H1 (cell line): ENCODE measurements at regions not wholly inside any gene's neighbourhood (a gene's known extent, or its start where the extent isn't known, plus 50 kb on each side); places are given as distances from the start of the nearest gene placed in this dataset.

Experiments used
- CTCF ChIA-PET: fragments of 300-600 bp; sonication (Branson Sonifier 250); formaldehyde crosslinking; loops from one replicate; lab custom pipeline; 2021; ENCODE audit not compliant: partially characterized antibody; lab: Charles Lee
- POLR2A ChIA-PET: fragments of 300-600 bp; sonication (Branson Sonifier 250); formaldehyde crosslinking; loops from one replicate; lab custom pipeline; 2021; ENCODE audit warnings: inconsistent platforms; ENCODE audit not compliant: partially characterized antibody; lab: Charles Lee
- DNase-seq, 2 experiments: peaks; one replicate each; pipeline versions ENCODE4 v3.0.0 to v3.0.0-alpha.2; 2010 to 2022; ENCODE audit warnings: low spot score in 2 of 2, low read depth in 1 of 2, mixed read lengths in 1 of 2
- FAIRE-seq: peaks from 2 replicates; lab custom pipeline; 2011; peaks lifted over from hg19 to GRCh38; lab: Jason Lieb, UNC
- H2AFZ ChIP-seq: 2 replicates; pipeline ENCODE4 v1.8.1; 2012; ENCODE audit warnings: low read length, inconsistent platforms
- H2AK5ac ChIP-seq: 2 replicates; pipeline ENCODE4 v1.6.1; 2013; ENCODE audit warnings: low read depth, low read length
- H2BK120ac ChIP-seq: replicated peaks from 2 replicates; pipeline ENCODE3; 2013; ENCODE audit warnings: low read depth, low read length, inconsistent platforms
- H2BK12ac ChIP-seq: 2 replicates; pipeline ENCODE4 v1.6.1; 2013; ENCODE audit warnings: low read depth, low read length
- H2BK15ac ChIP-seq: 2 replicates; pipeline ENCODE4 v1.6.1; 2013; ENCODE audit warnings: low read length
- H2BK20ac ChIP-seq: 2 replicates; pipeline ENCODE4 v1.6.1; 2013; ENCODE audit warnings: low read length
- H2BK5ac ChIP-seq: 2 replicates; pipeline ENCODE4 v1.6.1; 2013; ENCODE audit warnings: low read depth, low read length
- H3K14ac ChIP-seq: 2 replicates; pipeline ENCODE4 v1.6.1; 2013; ENCODE audit warnings: inconsistent platforms; ENCODE audit not compliant: insufficient read length
- H3K18ac ChIP-seq: 2 replicates; pipeline ENCODE4 v1.6.1; 2013; ENCODE audit warnings: low read length; ENCODE audit errors: extremely low read depth
- H3K23ac ChIP-seq: 2 replicates; pipeline ENCODE4 v1.6.1; 2013; ENCODE audit warnings: inconsistent platforms; ENCODE audit not compliant: insufficient read length
- H3K23me2 ChIP-seq: 2 replicates; pipeline ENCODE4 v1.6.1; 2013; ENCODE audit warnings: low read depth, low read length
- H3K27ac ChIP-seq: 2 replicates; pipeline ENCODE4 v1.6.1; 2011; ENCODE audit warnings: low read depth, low read length, inconsistent platforms
- H3K27me3 ChIP-seq, 4 experiments: replicated peaks in 1 of 4; 1 replicate in 1 of 4; 2 replicates in 3 of 4; pipeline versions ENCODE4 v1.6.1 to v1.8.1; 2011 to 2013; ENCODE audit warnings: low read length in 3 of 4, mild to moderate bottlenecking in 3 of 4, inconsistent platforms in 2 of 4, mixed read lengths in 2 of 4, moderate library complexity in 1 of 4; ENCODE audit not compliant: control insufficient read depth in 3 of 4, insufficient read depth in 3 of 4; ENCODE audit errors: extremely low read depth in 1 of 4
- H3K36me3 ChIP-seq, 4 experiments: 2 replicates each; pipeline versions ENCODE4 v1.6.1 to v1.8.1; 2011 to 2013; ENCODE audit warnings: mild to moderate bottlenecking in 4 of 4, low read length in 3 of 4, moderate library complexity in 2 of 4, control low read depth in 1 of 4, inconsistent platforms in 1 of 4; ENCODE audit not compliant: insufficient read depth in 4 of 4, control insufficient read depth in 2 of 4
- H3K4ac ChIP-seq: replicated peaks from 2 replicates; pipeline ENCODE3; 2013; ENCODE audit warnings: low read length, low read depth, mixed read lengths, inconsistent platforms; ENCODE audit not compliant: insufficient read length
- H3K4me1 ChIP-seq, 4 experiments: replicated peaks in 1 of 4; 1 replicate in 1 of 4; 2 replicates in 3 of 4; pipeline versions ENCODE4 v1.6.1 to v1.8.1; 2011 to 2013; ENCODE audit warnings: low read length in 3 of 4, inconsistent platforms in 2 of 4, mixed read lengths in 1 of 4; ENCODE audit not compliant: insufficient read depth in 4 of 4, control insufficient read depth in 3 of 4
- H3K4me2 ChIP-seq, 2 experiments: 2 replicates each; pipeline versions ENCODE4 v1.6.1 to v1.8.1; 2011 to 2013; ENCODE audit warnings: low read depth in 2 of 2, low read length in 2 of 2, control low read depth in 1 of 2, inconsistent platforms in 1 of 2, mild to moderate bottlenecking in 1 of 2; ENCODE audit not compliant: insufficient read depth in 1 of 2
- H3K4me3 ChIP-seq, 4 experiments: fragments of 200-600, 300-600 bp in 1 of 4; sonication (generic), shearing (Covaris generic), sonication (Bioruptor Twin) in 1 of 4; 2 replicates each; pipeline versions ENCODE4 v1.5.1 to v1.8.1; 2011 to 2016; ENCODE audit warnings: low read length in 4 of 4, low read depth in 3 of 4, control low read depth in 2 of 4, inconsistent platforms in 2 of 4, mild to moderate bottlenecking in 2 of 4, mixed read lengths in 1 of 4, moderate library complexity in 1 of 4; ENCODE audit not compliant: insufficient read depth in 2 of 4; ENCODE audit errors: extremely low read depth in 1 of 4
- H3K56ac ChIP-seq: replicated peaks from 2 replicates; pipeline ENCODE3; 2013; ENCODE audit warnings: low read depth, mild to moderate bottlenecking, mixed read lengths, low read length, inconsistent platforms; ENCODE audit not compliant: insufficient read length
- H3K79me1 ChIP-seq: 2 replicates; pipeline ENCODE4 v1.6.1; 2013; ENCODE audit warnings: low read depth, low read length, control low read depth
- H3K79me2 ChIP-seq, 2 experiments: 2 replicates each; pipeline versions ENCODE4 v1.6.1 to v1.8.1; 2012 to 2013; ENCODE audit warnings: low read length in 2 of 2, mild to moderate bottlenecking in 2 of 2, inconsistent platforms in 1 of 2; ENCODE audit not compliant: insufficient read depth in 2 of 2, control insufficient read depth in 1 of 2
- H3K9ac ChIP-seq, 4 experiments: replicated peaks in 1 of 4; 1 replicate in 1 of 4; 2 replicates in 3 of 4; pipeline versions ENCODE4 v1.6.1 to v1.8.1; 2011 to 2013; ENCODE audit warnings: low read depth in 3 of 4, low read length in 3 of 4, control low read depth in 2 of 4, mild to moderate bottlenecking in 2 of 4, moderate library complexity in 2 of 4, inconsistent platforms in 1 of 4; ENCODE audit errors: extremely low read depth in 1 of 4
- H3K9me3 ChIP-seq, 2 experiments: 2 replicates each; pipeline versions ENCODE4 v1.6.1 to v1.8.1; 2012 to 2013; ENCODE audit warnings: mild to moderate bottlenecking in 2 of 2, moderate library complexity in 2 of 2, control low read depth in 1 of 2, inconsistent platforms in 1 of 2, low read depth in 1 of 2, low read length in 1 of 2, mixed read lengths in 1 of 2; ENCODE audit not compliant: insufficient read depth in 2 of 2
- H4K20me1 ChIP-seq, 2 experiments: replicated peaks in 1 of 2; 2 replicates each; pipeline versions ENCODE3 to v1.8.1; 2011 to 2013; ENCODE audit warnings: inconsistent platforms in 2 of 2, low read length in 2 of 2, mild to moderate bottlenecking in 1 of 2; ENCODE audit not compliant: insufficient read depth in 2 of 2, control insufficient read depth in 1 of 2
- H4K5ac ChIP-seq: 2 replicates; pipeline ENCODE4 v1.6.1; 2013; ENCODE audit warnings: low read length, low read depth, mixed read lengths, inconsistent platforms; ENCODE audit not compliant: insufficient read length
- H4K8ac ChIP-seq: 2 replicates; pipeline ENCODE4 v1.8.0; 2013; ENCODE audit warnings: mild to moderate bottlenecking, moderate library complexity, low read length, inconsistent platforms; ENCODE audit not compliant: insufficient read depth; ENCODE audit errors: extremely low read depth
- H4K91ac ChIP-seq: replicated peaks from 2 replicates; pipeline ENCODE3; 2013; ENCODE audit warnings: low read length, mixed read lengths, inconsistent platforms; ENCODE audit not compliant: insufficient read length
- EGR1 ChIP-seq: IDR thresholded peaks from 2 replicates; pipeline ENCODE4 v1.6.1; 2011; ENCODE audit warnings: low read depth, low read length, borderline replicate concordance
- EP300 ChIP-seq, 2 experiments: IDR thresholded peaks; 1 replicate in 1 of 2; 2 replicates in 1 of 2; pipeline ENCODE4 v1.6.1; 2011 to 2012; ENCODE audit warnings: low read depth in 2 of 2, low read length in 2 of 2, mild to moderate bottlenecking in 2 of 2, borderline replicate concordance in 1 of 2, inconsistent platforms in 1 of 2, moderate library complexity in 1 of 2
- GABPA ChIP-seq: IDR thresholded peaks from 2 replicates; pipeline ENCODE4 v1.6.1; 2011; ENCODE audit warnings: mild to moderate bottlenecking, low read length, moderate library complexity, borderline replicate concordance; ENCODE audit not compliant: insufficient read depth
- HDAC2 ChIP-seq, 2 experiments: fragments of 300-600 bp in 1 of 2; sonication (generic) in 1 of 2; IDR thresholded peaks; 2 replicates each; pipeline ENCODE4 v1.6.1; 2011 to 2012; ENCODE audit warnings: low read depth in 2 of 2, low read length in 2 of 2, mild to moderate bottlenecking in 2 of 2, moderate library complexity in 2 of 2, borderline replicate concordance in 1 of 2, inconsistent platforms in 1 of 2
- NANOG ChIP-seq: IDR thresholded peaks from 2 replicates; pipeline ENCODE4 v1.6.1; 2011; ENCODE audit warnings: low read length, low read depth, mild to moderate bottlenecking, inconsistent platforms; ENCODE audit not compliant: insufficient read depth, poor library complexity, severe bottlenecking
- POLR2AphosphoS5 ChIP-seq: IDR thresholded peaks from 2 replicates; pipeline ENCODE4 v1.6.1; 2011; ENCODE audit warnings: low read depth, low read length
- RAD21 ChIP-seq, 2 experiments: IDR thresholded peaks in 1 of 2; conservative IDR thresholded peaks in 1 of 2; 2 replicates each; pipeline ENCODE4 v1.6.1; 2011; ENCODE audit warnings: low read depth in 2 of 2, low read length in 2 of 2, improper control_type of control experiment in 1 of 2, inconsistent platforms in 1 of 2, mild to moderate bottlenecking in 1 of 2, moderate library complexity in 1 of 2
- RFX5 ChIP-seq: IDR thresholded peaks from 2 replicates; pipeline ENCODE4 v1.6.1; 2011; ENCODE audit warnings: low read depth, low read length, improper control_type of control experiment, borderline replicate concordance
- RNF2 ChIP-seq: fragments of 200-900, 300-1000 bp; sonication (generic); IDR thresholded peaks from 2 replicates; pipeline ENCODE4 v1.7.1; 2016; ENCODE audit warnings: borderline replicate concordance, low read depth, mild to moderate bottlenecking, antibody characterized with exemption, low read length; ENCODE audit not compliant: poor library complexity, severe bottlenecking; ENCODE audit errors: missing control alignments
- SAP30 ChIP-seq: fragments of 300-600 bp; sonication (generic); IDR thresholded peaks from 2 replicates; pipeline ENCODE4 v1.7.1; 2012; ENCODE audit warnings: low read length, moderate library complexity, mild to moderate bottlenecking, inconsistent platforms; ENCODE audit not compliant: insufficient read depth, insufficient replicate concordance
- SP1 ChIP-seq: IDR thresholded peaks from 2 replicates; pipeline ENCODE4 v1.6.1; 2011; ENCODE audit warnings: low read depth, low read length
- TAF7 ChIP-seq: optimal IDR thresholded peaks from 2 replicates; pipeline ENCODE3; 2011; ENCODE audit warnings: low read depth, mild to moderate bottlenecking, inconsistent platforms, low read length, moderate library complexity, borderline replicate concordance
- TEAD4 ChIP-seq: IDR thresholded peaks from 2 replicates; pipeline ENCODE4 v1.6.1; 2012; ENCODE audit warnings: low read depth, low read length, inconsistent platforms, mixed read lengths
- ZNF274 ChIP-seq: IDR thresholded peaks from 2 replicates; pipeline ENCODE4 v1.7.0; 2012; ENCODE audit warnings: low read length, borderline replicate concordance; ENCODE audit errors: extremely low read depth

GRCh38 chr5:92849756-92850155 lies 731.3 kb downstream of the NR2F1-AS1 start:
- Histone ChIP-seq H3K23ac (no peak overlapping the region), H2BK5ac (no peak overlapping the region), H2BK12ac (no peak overlapping the region), H3K36me3 (no peaks in the 10 kb centered on the region), H3K4me1 (no peaks in the 10 kb centered on the region), H4K8ac (no peak overlapping the region), H3K56ac (no peak overlapping the region), H4K20me1 (no peaks in the 10 kb centered on the region), H2AFZ (no peak overlapping the region), H3K4ac (no peak overlapping the region), H3K23me2 (no peaks in the 10 kb centered on the region), H3K14ac (no peak overlapping the region), H3K4me3 (no peak overlapping the region), H3K4me2 (no peak overlapping the region), H3K79me2 (no peaks in the 10 kb centered on the region), H2BK20ac (no peak overlapping the region), H4K5ac (no peak overlapping the region), H3K18ac (no peak overlapping the region), H3K27me3 (no peaks in the 10 kb centered on the region), H2BK15ac (no peak overlapping the region), H3K9me3 (no peaks in the 10 kb centered on the region), H3K79me1 (no peaks in the 10 kb centered on the region), H3K9ac (no peak overlapping the region), H4K91ac (no peak overlapping the region), H2BK120ac (no peak overlapping the region), H2AK5ac (no peak overlapping the region), H3K27ac (no peak overlapping the region)
- ChIA-PET POLR2A (no interaction called here), CTCF (no interaction called here)
- no peak for DNase-seq
- FAIRE-seq = no peak
- no peak for TF ChIP-seq POLR2AphosphoS5
- no peak for TF ChIP-seq EP300 (IDR thresholded peaks at IDR 0.05; ENCODE audit: borderline replicate concordance in 1 of 2, low read depth in 2 of 2, low read length in 2 of 2)
- TF ChIP-seq GABPA = no peak
- TF ChIP-seq RFX5 = no peak
- no peak for TF ChIP-seq NANOG
- no peak for TF ChIP-seq EGR1
- no peak for TF ChIP-seq SAP30
- no peak for TF ChIP-seq TEAD4
- TF ChIP-seq RNF2 = no peak
- no peak for TF ChIP-seq HDAC2 (IDR thresholded peaks at IDR 0.05; ENCODE audit: borderline replicate concordance in 1 of 2, low read depth in 2 of 2, low read length in 2 of 2)
- TF ChIP-seq SP1 = no peak
- TF ChIP-seq TAF7 = no peak
- no peak for TF ChIP-seq RAD21 (IDR thresholded peaks at IDR 0.05 in 1 of 2, conservative IDR thresholded peaks at IDR 0.05 in 1 of 2; ENCODE audit: low read depth in 2 of 2, low read length in 2 of 2)
- no peak for TF ChIP-seq ZNF274
